ENCODE measurements at regions not wholly inside any gene's neighbourhood (a gene's known extent, or its start where the extent isn't known, plus 50 kb on each side); places are given as distances from the start of the nearest gene placed in this dataset.

GRCh38 chr11:70878366-70878765 is 374.0 kb downstream of the SHANK2 start:
- POLR2A ChIA-PET: no interaction called here
- BruUV-seq (replicated peaks): no TSS peak
- no peaks in the 10 kb centered on the region for H3K9me3 ChIP-seq

GRCh38 chr11:70879601-70880285 is 372.6 kb downstream of the SHANK2 start:
- no peaks in the 10 kb centered on the region for H3K9me3 Mint-ChIP-seq (ENCODE audit: unreplicated experiment)
- H3K36me3 ChIP-seq (ENCODE audit: control insufficient read depth, insufficient read depth, low read length): 0 out of 2 replicates have a peak, but pooled peaks cover 2% of the 10 kb centered on the region
- no peaks in the 10 kb centered on the region for H3K9me3 ChIP-seq
- no peak overlapping the region for H3K4me3 ChIP-seq (ENCODE audit: low read depth, low read length)
- no peaks in the 10 kb centered on the region for H3K4me1 ChIP-seq
- no peak overlapping the region for H3K27ac Mint-ChIP-seq (ENCODE audit: unreplicated experiment)
- DNase-seq: no peak
- no peak overlapping the region for H3K4me3 Mint-ChIP-seq (ENCODE audit: unreplicated experiment)
- H3K27me3 ChIP-seq (replicated peaks; ENCODE audit: control insufficient read depth, insufficient read depth, low read length): no peaks in the 10 kb centered on the region
- TF ChIP-seq, protein P1, sequence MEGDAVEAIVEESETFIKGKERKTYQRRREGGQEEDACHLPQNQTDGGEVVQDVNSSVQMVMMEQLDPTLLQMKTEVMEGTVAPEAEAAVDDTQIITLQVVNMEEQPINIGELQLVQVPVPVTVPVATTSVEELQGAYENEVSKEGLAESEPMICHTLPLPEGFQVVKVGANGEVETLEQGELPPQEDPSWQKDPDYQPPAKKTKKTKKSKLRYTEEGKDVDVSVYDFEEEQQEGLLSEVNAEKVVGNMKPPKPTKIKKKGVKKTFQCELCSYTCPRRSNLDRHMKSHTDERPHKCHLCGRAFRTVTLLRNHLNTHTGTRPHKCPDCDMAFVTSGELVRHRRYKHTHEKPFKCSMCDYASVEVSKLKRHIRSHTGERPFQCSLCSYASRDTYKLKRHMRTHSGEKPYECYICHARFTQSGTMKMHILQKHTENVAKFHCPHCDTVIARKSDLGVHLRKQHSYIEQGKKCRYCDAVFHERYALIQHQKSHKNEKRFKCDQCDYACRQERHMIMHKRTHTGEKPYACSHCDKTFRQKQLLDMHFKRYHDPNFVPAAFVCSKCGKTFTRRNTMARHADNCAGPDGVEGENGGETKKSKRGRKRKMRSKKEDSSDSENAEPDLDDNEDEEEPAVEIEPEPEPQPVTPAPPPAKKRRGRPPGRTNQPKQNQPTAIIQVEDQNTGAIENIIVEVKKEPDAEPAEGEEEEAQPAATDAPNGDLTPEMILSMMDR (IDR thresholded peaks at IDR 0.05; ENCODE audit: insufficient read depth in 1 of 2, low read depth in 1 of 2, low read length in 1 of 2, severe bottlenecking in 1 of 2, unreplicated experiment in 1 of 2): no peak
- POLR2A ChIA-PET: no interaction called here
- H3K36me3 Mint-ChIP-seq (ENCODE audit: insufficient read depth, unreplicated experiment): peaks cover 53% of the 10 kb centered on the region
- no TSS peak for BruUV-seq (replicated peaks)
- H3K4me1 Mint-ChIP-seq (ENCODE audit: low read depth, unreplicated experiment): no peaks in the 10 kb centered on the region
- CTCF ChIA-PET: no interaction called here
- H3K27me3 Mint-ChIP-seq (ENCODE audit: insufficient read depth, unreplicated experiment): no peaks in the 10 kb centered on the region
- intact Hi-C loops (cut with micrococcal nuclease; ENCODE audit: unreplicated experiment): no loop called here

More at GRCh38 chr11:70878366-70878765, 374.0 kb downstream of the SHANK2 start:
- TF ChIP-seq, protein P1 (IDR thresholded peaks at IDR 0.05; ENCODE audit: insufficient read depth in 1 of 2, low read depth in 1 of 2, low read length in 1 of 2, severe bottlenecking in 1 of 2, unreplicated experiment in 1 of 2): no peak
- Histone ChIP-seq H3K4me1 (no peaks in the 10 kb centered on the region), H3K36me3 (ENCODE audit: control insufficient read depth, insufficient read depth, low read length) (0 out of 2 replicates have a peak, but pooled peaks cover 2% of the 10 kb centered on the region), H3K4me3 (ENCODE audit: low read depth, low read length) (no peak overlapping the region), H3K27me3 (replicated peaks; ENCODE audit: control insufficient read depth, insufficient read depth, low read length) (no peaks in the 10 kb centered on the region)
- Mint-ChIP-seq H3K36me3 (ENCODE audit: insufficient read depth, unreplicated experiment) (peaks cover 42% of the 10 kb centered on the region), H3K4me3 (ENCODE audit: unreplicated experiment) (no peak overlapping the region), H3K9me3 (ENCODE audit: unreplicated experiment) (no peaks in the 10 kb centered on the region), H3K27ac (ENCODE audit: unreplicated experiment) (no peak overlapping the region), H3K27me3 (ENCODE audit: insufficient read depth, unreplicated experiment) (no peaks in the 10 kb centered on the region), H3K4me1 (ENCODE audit: low read depth, unreplicated experiment) (peaks cover 7% of the 10 kb centered on the region)
- DNase-seq: no peak
- CTCF ChIA-PET: no interaction called here
- intact Hi-C loops (cut with micrococcal nuclease; ENCODE audit: unreplicated experiment): no loop called here

GRCh38 chr11:70880416-70880815 is 372.0 kb downstream of the SHANK2 start:
- Mint-ChIP-seq H3K27me3 (ENCODE audit: insufficient read depth, unreplicated experiment) (no peaks in the 10 kb centered on the region), H3K4me3 (ENCODE audit: unreplicated experiment) (no peak overlapping the region), H3K36me3 (ENCODE audit: insufficient read depth, unreplicated experiment) (peaks cover 49% of the 10 kb centered on the region), H3K4me1 (ENCODE audit: low read depth, unreplicated experiment) (no peaks in the 10 kb centered on the region), H3K27ac (ENCODE audit: unreplicated experiment) (no peak overlapping the region), H3K9me3 (ENCODE audit: unreplicated experiment) (no peaks in the 10 kb centered on the region)
- no TSS peak for BruUV-seq (replicated peaks)
- H3K4me1 ChIP-seq: no peaks in the 10 kb centered on the region
- intact Hi-C loops (cut with micrococcal nuclease; ENCODE audit: unreplicated experiment): no loop called here
- ChIA-PET POLR2A (no interaction called here), CTCF (no interaction called here)
- no peaks in the 10 kb centered on the region for H3K9me3 ChIP-seq
- TF ChIP-seq, protein P1 (IDR thresholded peaks at IDR 0.05; ENCODE audit: insufficient read depth in 1 of 2, low read depth in 1 of 2, low read length in 1 of 2, severe bottlenecking in 1 of 2, unreplicated experiment in 1 of 2): no peak
- H3K27me3 ChIP-seq (replicated peaks; ENCODE audit: control insufficient read depth, insufficient read depth, low read length): no peaks in the 10 kb centered on the region
- DNase-seq: no peak
- no peak overlapping the region for H3K4me3 ChIP-seq (ENCODE audit: low read depth, low read length)
- H3K36me3 ChIP-seq (ENCODE audit: control insufficient read depth, insufficient read depth, low read length): 0 out of 2 replicates have a peak, but pooled peaks cover 2% of the 10 kb centered on the region

Measured in Caco-2 (cell line).